ENCODE measurements at regions not wholly inside any gene's neighbourhood (a gene's known extent, or its start where the extent isn't known, plus 50 kb on each side); places are given as distances from the start of the nearest gene placed in this dataset.

DNA sequence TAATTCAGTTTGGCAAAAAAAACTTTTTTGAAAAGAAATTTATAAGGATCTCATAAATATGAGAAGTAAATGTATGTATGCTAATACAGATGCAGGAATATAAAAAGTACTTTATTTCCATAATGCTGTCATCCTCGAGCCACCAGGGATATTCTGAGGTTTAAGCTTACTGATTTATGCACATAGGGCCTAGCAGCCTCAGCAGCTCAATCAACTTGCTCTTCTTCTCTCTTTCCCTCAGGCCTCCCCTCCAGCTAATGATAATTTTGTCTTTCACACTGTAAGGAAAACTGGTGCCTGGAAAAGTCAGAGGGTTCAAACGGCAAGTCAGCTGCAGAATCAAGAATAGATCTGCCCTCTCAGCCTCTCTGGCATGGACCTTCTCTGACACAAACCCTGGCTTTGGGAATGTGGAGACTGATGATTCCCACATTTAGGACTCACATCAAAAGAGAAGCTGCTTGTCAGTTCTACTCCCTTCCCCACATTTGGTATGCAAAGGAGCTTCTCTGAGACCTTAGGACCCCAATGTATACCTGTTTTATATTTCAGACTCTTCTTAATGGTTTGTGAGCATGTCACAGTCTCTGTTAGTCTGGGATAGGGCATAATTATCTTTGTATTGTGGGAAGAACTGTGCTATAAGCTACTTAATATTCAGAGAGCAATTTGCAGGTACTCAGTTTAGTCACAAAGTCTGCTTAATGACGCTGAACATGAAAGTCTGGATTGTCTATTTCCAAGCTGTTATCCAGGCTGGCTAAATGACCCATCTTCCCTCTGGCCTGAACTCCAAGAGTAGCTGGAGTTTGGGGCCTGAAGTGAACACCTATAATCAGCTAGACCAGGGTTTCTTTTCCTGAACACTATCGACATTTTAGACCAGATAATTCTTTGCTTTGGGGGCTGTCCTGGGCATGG lies 52.1 kb upstream of the DIPK1A start:
- FAIRE-seq, result no peak

DNA sequence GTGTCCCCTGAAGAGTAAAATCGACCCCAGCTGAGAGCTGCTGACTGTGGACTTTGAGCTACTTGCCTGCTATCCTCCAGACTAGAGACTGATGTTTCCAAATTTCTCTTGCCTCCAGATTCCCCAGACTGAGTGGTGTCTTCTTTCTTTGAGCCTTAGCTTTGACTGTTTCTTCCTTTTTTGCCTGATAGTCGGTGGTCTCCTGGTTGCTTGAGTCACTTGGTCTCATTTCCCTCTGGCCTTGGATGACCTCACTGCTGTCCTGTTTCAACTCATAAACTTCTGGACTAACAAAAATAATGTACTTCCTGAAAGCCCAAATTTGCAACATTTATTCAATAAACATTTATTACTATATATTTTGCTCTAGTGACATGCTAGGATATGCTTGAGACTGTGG lies 52.9 kb upstream of the DIPK1A start:
- FAIRE-seq, result no peak

DNA sequence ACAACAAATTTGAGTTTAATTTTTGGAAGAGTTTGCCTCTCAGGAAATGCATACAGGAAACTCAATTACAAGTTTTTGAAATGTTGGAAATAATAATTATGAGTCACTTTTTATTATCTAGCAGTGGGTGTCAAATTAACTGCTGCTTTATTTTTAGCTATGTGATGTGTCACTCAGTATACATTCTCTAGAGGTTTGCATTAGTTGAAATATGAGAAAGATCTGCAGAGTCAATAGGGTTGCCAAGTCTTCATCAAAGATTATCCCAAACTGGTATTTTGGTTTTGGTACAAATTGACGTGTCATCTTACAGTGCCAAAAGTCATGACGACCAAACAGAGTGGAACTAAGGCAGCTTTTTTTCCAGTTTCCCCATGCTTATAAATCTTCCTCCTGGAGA lies 54.3 kb upstream of the DIPK1A start:
- FAIRE-seq, result no peak

DNA sequence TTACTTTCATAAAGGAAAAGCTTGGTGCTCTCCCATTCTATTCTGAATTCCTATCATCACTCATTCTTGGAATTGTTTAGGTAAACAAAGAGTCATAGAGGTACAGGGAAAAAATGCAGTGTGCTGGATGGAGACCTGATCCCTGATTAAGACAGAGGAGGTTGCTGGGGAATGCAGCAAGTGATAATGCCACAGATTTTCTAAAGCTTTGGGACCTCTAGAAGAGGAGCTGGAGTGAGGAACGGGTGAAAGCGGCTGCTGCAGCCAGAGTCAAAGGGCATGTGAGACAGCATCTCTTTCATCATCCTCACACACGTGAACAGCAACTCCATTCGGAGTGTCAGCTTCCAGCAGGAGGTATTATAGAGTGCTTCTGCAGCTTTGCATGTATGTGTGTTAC lies 54.9 kb upstream of the DIPK1A start:
- no peak for FAIRE-seq

DNA sequence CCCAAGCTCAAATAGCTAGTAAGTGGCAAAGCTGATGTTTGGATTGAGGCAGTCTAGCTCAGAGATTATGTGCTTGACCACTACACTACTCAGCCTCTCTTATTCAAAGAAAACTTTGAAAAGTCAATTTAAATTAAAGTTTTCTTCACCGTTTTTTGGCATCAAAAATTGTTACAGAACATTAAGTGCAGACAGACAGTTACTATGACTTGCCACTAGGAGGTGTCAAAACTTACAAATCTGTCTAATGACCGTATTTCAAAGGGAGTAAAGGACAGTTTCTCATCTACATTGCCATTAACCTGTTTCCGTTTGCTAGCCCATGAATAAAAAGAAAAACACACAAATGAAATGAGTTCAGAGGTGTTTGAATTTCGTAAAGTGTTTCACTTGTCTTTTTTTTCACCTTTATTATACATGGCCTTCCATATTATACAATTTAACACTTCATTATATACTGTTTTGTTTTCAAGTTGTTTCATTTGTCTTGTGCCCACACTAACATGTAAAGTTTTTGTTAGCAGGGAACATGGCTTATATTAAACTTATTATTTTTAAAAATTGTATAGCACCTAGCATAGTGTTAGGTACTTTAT lies 57.4 kb upstream of the MTF2 start:
- peak; percentile 90 for FAIRE-seq

DNA sequence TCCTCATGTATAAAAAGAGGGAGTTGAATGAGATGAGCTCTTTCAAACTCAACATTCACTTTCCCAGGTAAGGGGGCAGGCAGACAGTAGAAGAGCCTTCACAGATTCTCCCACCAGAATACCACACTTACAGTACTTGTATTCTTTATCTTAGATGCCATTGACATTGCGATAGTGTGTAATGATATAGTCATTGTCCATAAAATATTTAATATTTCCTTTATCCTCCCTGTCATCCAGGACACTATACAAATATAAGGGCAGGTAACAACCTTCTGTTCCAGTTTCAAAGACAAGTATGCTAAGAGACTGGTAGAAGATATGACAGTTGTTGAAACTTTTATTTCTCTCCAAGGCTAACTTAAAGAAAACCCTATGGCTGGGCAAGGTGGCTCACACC lies 56.5 kb upstream of the MTF2 start:
- no peak for FAIRE-seq

DNA sequence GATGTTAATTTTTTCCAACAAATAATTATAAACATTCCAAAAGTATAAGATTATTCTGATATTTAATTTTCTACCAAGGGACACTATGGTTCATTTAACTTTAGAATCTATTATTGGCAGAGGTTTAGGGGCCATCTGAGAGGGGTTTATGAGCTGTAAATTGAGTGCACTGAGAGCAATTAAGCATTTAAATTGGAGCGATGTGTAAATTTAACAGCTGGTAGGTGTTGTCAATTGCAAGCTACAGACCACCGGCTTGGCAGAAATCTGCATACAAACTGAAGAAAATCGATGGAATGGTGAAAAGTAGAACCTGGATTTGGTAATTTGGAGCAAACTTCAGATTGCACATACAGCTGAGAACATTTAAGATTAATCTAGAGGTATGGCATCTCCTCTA lies 55.8 kb upstream of the MTF2 start:
- FAIRE-seq, result no peak

DNA sequence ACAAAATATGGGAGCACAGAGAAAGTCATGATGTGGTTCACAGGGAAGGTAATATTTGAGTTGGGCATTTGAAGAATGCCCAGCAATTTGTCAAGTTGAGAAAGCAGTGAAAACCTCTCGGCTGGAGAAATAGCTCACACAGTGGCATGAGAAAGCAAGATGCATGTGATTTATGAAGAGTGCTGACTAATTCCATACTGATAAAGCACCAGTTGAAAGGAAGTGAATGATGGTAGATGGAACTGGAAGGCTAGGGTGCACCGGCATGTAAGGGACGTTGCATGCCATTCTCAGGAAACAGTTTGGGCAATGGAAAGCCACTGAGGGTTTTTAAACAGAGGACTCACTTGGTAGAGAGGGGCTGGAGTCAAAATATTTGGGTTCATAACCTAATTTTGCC lies 53.5 kb upstream of the MTF2 start:
- FAIRE-seq, result no peak

DNA sequence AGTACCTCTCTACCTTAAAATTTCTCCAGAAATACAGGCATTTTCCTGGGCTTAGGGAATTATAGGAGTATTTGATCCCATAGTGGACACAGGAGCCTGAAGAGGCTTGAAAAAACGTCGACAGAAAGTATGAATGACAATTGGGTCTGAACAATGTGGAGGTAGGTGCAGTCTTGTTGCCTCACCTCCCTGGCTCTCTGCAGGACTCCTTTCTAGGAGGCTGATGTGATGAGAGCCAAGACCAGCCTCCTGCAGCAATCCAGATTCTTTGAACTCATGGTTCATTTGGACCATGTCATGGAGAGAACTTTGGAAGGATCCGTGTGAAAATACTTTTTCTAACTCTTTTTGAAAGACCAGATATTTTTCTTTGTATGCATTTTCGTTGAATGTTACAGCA lies 50.5 kb upstream of the MTF2 start:
- FAIRE-seq, result no peak

All from colon (tissue), 2 donors.